HFFc6 (cell line): ENCODE measurements at regions not wholly inside any gene's neighbourhood (a gene's known extent, or its start where the extent isn't known, plus 50 kb on each side); places are given as distances from the start of the nearest gene placed in this dataset.

ENCODE experiments used
- DNase-seq: peaks from one replicate; pipeline ENCODE4 v3.0.0-alpha.2; 2018
- H3K27ac Mint-ChIP-seq: 2 replicates; pipeline ENCODE4 v1.8.0; 2020; ENCODE audit warnings: mild to moderate bottlenecking, mixed read lengths
- H3K27me3 Mint-ChIP-seq: 2 replicates; pipeline ENCODE4 v1.8.0; 2021; ENCODE audit warnings: mild to moderate bottlenecking, moderate library complexity, mixed read lengths; ENCODE audit not compliant: insufficient read depth
- H3K36me3 Mint-ChIP-seq: 2 replicates; pipeline ENCODE4 v1.8.0; 2021; ENCODE audit warnings: low read depth, mixed read lengths
- H3K4me1 Mint-ChIP-seq: 2 replicates; pipeline ENCODE4 v1.8.0; 2020; ENCODE audit warnings: low read depth, mixed read lengths
- H3K4me3 Mint-ChIP-seq: 2 replicates; pipeline ENCODE4 v1.8.0; 2020; ENCODE audit warnings: mild to moderate bottlenecking, moderate library complexity, mixed read lengths
- H3K9me3 Mint-ChIP-seq: 2 replicates; pipeline ENCODE4 v1.8.0; 2020; ENCODE audit warnings: mild to moderate bottlenecking, mixed read lengths
- TF ChIP-seq, protein P1 (sequence below): fragments of 200-600 bp; sonication (generic); IDR thresholded peaks from 2 replicates; pipeline ENCODE4 v1.5.0; 2021; ENCODE audit warnings: antibody characterized with exemption, mild to moderate bottlenecking

DNA sequence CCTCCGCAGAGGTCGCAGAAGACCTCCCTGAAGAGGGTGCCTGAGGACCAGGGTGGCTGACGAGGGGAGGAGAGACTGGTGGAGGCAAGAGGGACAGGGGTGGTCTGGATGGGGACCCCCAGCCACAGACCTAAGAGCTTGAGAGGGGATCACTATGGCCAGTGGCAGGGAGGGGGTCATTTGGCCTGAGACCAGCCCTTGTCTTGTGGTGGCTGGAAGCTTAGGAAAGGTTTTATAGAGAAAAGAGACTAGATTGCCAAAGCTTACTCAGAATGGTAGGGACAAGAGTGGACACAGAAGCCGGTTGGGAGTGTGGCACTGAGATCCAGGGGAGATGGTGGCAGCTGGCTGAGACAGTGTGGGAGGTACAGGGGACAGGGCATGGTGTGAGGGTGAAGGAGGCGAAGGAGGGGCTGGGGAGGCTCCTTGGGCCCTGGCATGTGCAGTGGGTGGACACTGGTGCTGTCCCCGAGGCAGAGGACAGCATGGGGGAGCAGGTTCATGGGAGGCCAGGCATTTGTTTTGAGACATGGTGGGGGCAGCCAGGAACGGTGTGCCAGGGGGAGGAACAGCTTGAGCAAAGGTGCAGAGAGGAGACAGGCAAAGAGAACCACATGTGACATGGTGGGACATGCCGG lies 123.0 kb downstream of the C9orf50 start:
- Mint-ChIP-seq H3K9me3 (no peaks in the 10 kb centered on the region), H3K4me3 (peak overlapping the region; percentile 91), H3K4me1 (peaks cover 85% of the 10 kb centered on the region), H3K36me3 (peaks cover 16% of the 10 kb centered on the region; the same call in 1 of the 2 replicates), H3K27ac (peak overlapping the region; percentile 97), H3K27me3 (peaks cover 2% of the 10 kb centered on the region)
- TF ChIP-seq, protein P1, sequence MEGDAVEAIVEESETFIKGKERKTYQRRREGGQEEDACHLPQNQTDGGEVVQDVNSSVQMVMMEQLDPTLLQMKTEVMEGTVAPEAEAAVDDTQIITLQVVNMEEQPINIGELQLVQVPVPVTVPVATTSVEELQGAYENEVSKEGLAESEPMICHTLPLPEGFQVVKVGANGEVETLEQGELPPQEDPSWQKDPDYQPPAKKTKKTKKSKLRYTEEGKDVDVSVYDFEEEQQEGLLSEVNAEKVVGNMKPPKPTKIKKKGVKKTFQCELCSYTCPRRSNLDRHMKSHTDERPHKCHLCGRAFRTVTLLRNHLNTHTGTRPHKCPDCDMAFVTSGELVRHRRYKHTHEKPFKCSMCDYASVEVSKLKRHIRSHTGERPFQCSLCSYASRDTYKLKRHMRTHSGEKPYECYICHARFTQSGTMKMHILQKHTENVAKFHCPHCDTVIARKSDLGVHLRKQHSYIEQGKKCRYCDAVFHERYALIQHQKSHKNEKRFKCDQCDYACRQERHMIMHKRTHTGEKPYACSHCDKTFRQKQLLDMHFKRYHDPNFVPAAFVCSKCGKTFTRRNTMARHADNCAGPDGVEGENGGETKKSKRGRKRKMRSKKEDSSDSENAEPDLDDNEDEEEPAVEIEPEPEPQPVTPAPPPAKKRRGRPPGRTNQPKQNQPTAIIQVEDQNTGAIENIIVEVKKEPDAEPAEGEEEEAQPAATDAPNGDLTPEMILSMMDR = no peak
- DNase-seq = no peak

DNA sequence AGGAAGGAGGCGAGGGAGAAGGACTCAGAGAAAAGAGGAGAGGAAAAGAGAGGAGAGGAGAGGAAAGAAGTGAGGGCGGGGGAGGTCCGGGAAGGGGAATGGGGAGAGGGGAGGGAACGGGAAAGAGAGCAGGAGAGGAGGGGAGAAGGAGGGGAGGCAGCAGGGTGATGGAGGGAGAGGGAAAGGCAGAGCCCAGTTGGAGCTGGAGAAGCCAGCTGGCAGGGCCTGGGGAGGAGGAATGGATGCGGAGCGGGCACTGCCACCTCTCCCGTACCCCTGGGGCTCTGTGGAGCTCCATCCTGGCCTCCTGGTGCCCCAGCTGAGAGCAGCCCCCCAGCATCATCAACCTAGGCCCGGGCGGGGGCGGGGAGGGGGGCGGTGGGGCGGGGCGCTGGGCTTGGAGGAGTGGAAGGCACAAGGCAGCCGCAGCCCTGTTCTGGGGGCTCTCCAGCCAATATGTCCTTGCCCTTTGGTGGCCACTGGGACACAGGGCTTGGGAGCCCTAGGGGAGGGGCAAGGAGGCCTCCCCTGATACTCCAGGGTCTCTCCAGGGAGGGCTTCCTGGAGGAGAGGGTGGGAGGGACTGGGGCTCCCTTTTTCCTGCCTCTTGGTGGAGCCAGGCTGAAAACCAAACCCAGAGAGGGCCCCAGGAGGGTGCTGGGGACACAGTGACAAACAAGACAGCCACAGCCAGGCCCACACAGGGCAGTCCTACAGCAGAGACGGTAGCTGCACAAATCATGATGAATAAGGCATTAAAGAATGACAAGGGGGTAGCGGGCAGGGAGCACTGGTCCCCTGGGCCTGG lies 123.7 kb downstream of the C9orf50 start:
- peak; percentile 35 for DNase-seq
- Mint-ChIP-seq H3K27ac (peak overlapping the region; percentile 97), H3K4me1 (peaks cover 84% of the 10 kb centered on the region), H3K9me3 (no peaks in the 10 kb centered on the region), H3K27me3 (peaks cover 2% of the 10 kb centered on the region), H3K36me3 (0 out of 2 replicates have a peak, but pooled peaks cover 13% of the 10 kb centered on the region), H3K4me3 (peak overlapping the region; percentile 91)
- TF ChIP-seq, protein P1 = no peak

DNA sequence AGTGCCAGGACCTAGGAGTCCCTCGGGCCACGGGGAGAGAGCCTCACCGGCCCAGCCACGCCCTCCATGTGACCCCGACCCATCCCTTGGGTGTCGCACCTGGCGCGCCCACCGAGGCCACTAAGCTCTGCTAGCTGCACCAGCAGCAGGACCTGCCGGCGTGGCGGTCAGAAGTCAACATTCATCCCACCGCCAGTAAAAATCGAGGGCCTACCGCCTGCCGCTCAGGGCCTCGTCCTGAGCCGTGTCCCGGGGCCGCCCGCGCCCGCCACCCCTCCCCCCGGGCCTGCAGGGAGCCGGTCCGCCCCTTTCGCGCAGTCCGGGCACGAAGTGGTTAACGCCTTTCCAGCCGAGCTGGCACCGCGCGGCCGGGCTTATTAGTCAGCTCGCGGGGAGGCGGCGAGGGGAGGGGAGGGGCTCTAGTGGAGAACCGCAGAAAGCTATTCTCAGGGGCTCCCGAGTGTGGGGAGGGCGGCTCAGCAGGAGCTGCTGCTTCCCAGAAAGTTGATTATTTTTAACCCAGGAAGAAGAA lies 124.4 kb downstream of the C9orf50 start:
- H3K4me1 Mint-ChIP-seq = peaks cover 85% of the 10 kb centered on the region
- 0 out of 2 replicates have a peak, but pooled peaks cover 10% of the 10 kb centered on the region for H3K36me3 Mint-ChIP-seq
- peaks cover 2% of the 10 kb centered on the region for H3K27me3 Mint-ChIP-seq
- peak overlapping the region; percentile 97 for H3K27ac Mint-ChIP-seq
- H3K9me3 Mint-ChIP-seq = no peaks in the 10 kb centered on the region
- TF ChIP-seq, protein P1 = no peak
- peak overlapping the region; percentile 91 for H3K4me3 Mint-ChIP-seq
- peak; percentile 85 for DNase-seq

DNA sequence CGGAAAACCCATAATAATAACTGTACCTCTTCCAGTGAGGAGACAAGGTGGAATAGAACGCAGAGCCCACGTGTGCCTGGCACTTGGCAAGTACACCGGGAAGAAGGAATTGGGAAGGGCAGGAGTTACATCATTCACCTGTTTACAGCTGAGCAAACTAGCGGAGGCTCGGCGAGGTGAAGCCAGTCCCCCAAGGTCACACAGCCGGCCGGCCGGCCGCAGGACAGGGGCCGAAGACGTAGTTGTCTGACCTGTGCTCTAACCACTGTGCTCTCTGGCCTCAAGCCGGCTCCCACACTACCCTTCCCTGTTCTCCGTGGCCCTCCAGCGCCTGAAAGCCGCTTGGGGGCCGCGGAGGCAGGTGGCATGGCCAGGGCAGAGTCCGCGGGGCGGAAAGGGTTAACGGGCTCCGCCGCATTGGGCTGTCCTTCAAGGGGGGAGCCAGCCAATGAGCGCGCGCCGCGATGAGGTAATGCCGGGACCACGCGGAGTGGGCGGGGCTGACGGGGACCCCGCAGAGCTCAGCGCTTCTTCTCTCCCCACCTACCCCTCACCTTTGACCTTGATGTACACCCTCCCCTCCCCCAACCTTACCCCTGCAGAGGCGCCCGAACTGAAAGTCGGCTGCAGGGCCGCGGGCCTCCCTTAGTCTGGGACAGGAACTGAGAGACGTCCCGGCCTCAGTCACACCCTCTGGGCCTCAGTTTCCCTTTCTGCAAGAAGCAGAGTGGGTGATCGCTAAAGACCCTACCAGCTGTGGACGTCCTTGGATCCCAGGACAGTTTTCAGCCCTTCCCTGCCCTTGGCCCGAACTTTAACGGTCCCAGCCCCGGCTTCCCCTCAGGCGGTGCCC lies 125.1 kb downstream of the C9orf50 start:
- no peaks in the 10 kb centered on the region for H3K9me3 Mint-ChIP-seq
- DNase-seq = peak; percentile 70
- H3K4me1 Mint-ChIP-seq = peaks cover 85% of the 10 kb centered on the region
- H3K36me3 Mint-ChIP-seq = 0 out of 2 replicates have a peak, but pooled peaks cover 4% of the 10 kb centered on the region
- peaks cover 2% of the 10 kb centered on the region for H3K27me3 Mint-ChIP-seq
- H3K4me3 Mint-ChIP-seq = peak overlapping the region; percentile 69
- TF ChIP-seq, protein P1 = no peak
- peak overlapping the region; percentile 97 for H3K27ac Mint-ChIP-seq

DNA sequence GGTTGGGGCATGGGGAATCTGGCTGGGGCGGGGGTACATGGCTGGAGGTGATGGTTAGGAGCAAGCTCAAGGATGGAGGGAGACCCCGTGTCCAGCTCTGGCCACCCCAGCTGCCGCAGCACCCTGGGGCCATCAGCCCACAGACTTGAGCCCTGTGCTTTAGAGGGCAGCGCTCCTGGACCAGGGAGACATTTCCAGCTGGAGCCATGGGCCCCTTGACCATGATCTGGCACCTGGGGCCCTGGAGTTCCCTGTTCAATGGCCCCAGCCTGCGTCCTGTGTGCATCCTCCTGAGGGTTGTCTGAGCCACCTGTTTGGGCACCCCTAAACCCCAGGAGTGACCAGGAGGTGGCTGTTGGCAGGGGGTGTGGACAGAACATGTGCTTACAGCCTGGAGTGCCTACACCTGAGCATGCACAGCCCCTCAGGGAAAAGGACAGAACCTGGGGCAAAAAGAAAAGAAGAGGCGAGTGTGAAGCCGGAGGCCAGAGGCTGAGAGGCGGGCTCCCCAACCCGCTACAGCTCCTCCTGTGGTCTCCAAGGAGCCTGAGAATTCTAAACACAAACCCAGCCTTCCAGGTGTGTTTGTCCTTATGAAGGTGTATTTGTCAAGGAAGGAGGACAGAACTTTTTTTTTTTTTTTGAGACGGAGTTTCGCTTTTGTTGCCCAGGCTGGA lies 126.7 kb downstream of the C9orf50 start:
- TF ChIP-seq, protein P1 = no peak
- peaks cover 2% of the 10 kb centered on the region for H3K27me3 Mint-ChIP-seq
- no peak overlapping the region for H3K4me3 Mint-ChIP-seq
- peaks cover 84% of the 10 kb centered on the region for H3K4me1 Mint-ChIP-seq
- H3K9me3 Mint-ChIP-seq = no peaks in the 10 kb centered on the region
- no peak overlapping the region for H3K27ac Mint-ChIP-seq
- DNase-seq = no peak
- H3K36me3 Mint-ChIP-seq = no peaks in the 10 kb centered on the region
